ENCODE measurements at regions not wholly inside any gene's neighbourhood (a gene's known extent, or its start where the extent isn't known, plus 50 kb on each side); places are given as distances from the start of the nearest gene placed in this dataset.
A peak's percentile ranks its signal among the peaks of the same experiment; 100 is the strongest.

DNA sequence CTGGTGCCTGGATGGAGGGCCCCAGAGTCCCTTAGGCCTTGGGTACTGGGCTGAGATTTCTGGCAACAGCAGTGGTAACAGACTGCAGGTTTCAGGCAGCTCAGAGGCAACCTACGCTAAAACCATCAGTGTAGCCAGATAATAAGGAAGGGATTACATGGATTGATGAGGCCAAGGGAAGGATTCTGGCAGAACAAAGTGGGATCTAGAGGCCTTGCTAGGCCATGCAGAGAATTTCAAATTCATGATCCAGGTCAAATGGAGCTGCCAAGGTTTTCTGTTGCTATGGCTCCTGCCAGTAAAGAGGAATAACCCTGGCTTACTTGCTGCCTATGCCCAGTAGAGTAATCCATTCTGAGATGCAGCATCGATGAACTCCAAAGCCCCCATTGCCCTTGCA lies 445.7 kb downstream of the ADRA2A start:
- no peak for DNase-seq

DNA sequence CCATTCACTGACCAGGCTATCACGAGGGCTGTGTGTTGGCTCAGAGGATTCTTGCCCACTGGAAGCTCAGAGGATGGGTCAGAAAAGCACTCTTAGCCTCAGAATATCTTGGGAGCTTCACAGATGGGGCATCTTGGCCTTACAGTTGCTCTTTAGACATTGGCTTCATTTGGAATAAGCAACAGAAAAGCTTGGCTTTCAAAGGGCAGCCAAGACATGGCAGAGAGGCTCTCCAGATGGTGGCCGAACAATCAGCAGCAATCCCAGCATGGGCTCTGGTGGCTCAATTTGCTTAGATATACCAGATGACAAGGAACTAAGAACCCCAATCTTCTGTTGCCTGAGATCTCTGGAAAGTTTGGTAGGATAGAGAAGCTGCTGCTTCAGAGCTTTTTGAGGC lies 446.2 kb downstream of the ADRA2A start:
- DNase-seq, result no peak

DNA sequence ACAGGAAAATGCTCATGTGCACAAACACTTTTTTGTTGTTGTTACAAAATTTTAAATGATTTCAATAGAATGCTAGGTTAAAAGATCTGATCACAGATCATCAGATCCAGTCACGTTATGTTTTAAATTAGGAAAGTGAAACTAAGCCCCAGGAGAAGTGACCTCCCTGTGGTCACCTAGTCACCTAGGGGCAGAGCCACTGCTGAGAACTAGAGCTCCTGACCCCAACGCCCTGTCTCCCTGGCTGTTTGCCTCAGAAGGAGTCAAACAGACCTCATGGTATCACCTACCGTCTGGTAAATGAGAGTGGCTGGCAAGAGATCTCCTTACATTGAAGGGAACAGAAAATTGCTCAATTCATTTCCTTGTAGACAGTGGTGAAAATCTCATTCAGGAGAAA lies 447.3 kb downstream of the ADRA2A start:
- DNase-seq, result no peak

DNA sequence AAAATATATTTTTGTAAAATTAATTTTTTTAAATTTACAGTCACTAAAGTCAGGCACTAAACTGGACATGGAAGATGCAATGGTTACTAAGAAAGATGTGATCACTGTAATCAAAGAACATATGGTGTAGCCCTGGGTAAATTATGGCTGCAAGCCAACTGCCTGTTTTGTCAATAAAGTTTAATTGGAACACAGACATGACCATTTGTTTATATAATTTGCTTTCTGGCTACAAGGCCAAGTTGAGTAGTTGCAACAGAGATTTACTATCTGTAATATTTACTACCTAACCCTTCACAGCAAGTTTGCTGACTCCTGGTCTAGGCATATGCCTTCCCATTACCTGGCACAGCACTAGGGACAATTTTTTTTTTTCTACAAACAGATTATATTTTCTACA lies 448.9 kb downstream of the ADRA2A start:
- no peak for DNase-seq

DNA sequence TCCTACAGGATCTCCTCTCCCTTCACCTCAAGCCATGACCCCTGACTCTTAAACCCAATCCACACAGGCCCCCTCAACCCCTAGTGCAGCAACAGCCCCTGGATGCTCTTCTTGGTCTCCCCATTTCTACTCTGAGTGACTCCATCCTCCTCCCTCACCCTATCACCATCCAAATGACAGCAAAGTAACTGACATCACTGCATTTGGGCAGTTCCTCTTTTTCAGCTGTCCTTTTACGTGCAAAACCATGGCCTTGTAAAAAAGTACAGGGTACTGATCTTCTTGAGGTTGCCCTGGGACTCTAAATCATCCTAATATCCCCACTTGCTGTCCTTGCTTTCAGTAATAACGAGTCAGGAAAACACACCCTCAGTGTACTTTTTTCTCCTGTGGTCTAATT lies 454.9 kb downstream of the ADRA2A start:
- DNase-seq, result no peak

DNA sequence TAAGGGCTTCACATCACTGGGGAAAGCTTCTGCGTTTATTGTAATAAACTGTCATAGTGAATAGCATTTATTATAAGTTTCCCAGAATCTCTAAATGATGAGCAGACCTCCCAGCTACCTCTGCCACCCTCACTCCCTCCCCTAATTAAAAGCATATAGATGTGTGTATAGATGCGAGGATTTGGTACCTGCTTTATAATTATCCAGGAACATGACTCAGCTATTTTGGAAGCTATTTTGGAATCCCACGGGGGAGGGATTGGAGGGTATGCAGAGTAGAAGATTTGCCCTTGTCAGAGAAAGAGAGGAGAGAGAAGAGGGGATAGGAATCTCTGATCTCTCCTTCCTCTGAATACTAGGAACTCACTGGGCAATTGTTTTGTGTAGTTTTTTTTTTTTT lies 455.3 kb downstream of the ADRA2A start:
- DNase-seq, result no peak

DNA sequence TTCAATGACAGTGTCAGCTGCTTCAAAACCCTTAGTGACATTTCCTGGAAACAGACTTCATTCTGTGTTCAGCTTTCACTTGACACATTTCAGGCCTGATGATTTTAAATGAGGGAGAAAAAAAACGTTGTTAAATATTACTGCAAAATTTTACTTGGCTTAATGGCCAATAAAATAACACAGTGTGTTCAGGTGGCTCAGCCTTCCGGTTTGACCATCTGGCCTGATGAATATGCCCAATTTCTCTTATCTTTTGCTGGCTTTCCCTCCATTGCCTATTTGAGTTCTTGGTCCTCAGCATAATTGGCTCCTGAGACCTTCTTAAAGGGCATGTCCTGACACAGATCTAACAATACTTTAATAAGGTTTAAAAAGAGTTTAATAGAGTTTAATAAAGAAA lies 462.4 kb downstream of the ADRA2A start:
- DNase-seq, result no peak

DNA sequence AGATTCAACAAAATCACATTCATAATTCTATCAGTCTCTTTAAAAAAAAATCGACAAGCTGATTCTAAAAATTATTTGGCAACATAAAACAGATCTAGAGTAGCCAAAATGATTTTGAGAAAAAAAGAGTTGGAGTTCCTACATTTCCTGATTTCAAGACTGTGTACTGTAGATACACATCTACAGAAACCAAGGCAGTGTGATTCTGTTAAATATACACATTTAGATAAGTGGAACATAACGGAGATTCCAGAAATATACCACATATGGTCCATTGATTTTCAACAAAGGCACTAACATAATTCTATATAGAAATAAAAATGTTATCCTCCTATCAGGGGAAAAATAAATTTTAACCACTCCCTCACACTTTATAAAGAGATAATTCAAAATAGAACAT lies 467.0 kb downstream of the ADRA2A start:
- DNase-seq, result no peak

DNA sequence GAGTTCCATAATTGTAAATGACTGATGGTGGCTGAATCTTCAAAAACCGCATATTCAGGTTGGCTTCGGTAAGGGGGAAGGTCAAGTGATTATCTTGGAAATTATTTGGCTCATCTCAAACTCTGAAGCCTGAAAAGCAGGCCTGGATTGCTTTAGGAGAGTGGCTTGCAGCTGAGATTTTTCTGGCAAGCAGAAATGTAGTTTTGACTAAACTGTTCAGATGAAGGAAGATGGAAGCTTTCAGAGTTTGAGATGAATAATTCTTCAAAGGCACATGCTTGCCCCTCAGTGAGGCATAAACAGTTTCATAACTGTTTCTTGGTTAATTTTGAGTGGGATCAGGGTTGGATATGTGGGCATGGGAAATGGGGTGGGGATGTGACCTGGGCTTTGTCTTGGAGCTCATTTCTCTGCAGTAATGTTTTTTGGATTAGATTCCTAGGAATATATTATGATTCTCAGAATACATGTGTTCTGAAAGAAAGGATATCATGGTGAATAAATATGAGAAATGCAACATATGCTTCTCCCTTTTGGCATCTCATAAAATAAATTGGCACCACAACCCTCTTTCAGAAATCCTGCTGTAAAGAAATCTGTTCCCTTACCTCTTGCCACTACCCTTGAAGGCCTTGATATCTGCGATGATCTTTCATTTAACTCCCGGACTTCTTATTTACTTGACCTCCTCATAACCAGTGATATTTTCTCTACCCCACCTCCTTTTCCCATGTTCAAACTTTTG lies 469.2 kb downstream of the ADRA2A start:
- no peak for DNase-seq

DNA sequence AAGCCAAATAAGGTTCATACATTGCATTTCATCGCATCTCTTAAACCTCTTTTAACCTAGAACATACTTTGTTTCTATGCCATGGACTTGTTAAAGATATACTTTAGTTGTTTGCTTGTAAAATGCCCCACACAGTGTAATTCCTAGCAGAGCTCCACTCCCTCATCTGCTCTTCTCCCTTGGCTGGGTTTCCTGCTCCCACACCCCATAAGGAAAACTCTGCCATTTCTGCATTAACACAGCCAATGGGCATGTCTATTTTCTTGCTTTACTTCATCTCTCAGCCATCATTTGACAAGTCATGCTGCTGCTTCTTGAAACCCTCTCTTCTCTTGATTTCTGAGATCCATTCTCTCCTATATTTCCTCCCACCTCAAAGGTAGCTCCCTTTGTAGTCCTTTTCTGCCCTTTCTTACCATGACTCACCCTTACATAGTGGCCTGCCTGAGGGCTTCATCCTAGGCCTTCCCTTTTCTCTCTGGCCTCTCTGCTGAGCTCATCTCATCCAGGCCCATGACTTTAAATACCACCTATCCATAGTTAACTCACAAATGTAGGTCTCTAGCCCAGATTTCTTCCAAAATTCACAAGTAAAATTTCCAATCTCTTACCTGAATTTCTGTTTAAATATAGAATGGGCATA lies 471.4 kb downstream of the ADRA2A start:
- no peak for DNase-seq

DNA sequence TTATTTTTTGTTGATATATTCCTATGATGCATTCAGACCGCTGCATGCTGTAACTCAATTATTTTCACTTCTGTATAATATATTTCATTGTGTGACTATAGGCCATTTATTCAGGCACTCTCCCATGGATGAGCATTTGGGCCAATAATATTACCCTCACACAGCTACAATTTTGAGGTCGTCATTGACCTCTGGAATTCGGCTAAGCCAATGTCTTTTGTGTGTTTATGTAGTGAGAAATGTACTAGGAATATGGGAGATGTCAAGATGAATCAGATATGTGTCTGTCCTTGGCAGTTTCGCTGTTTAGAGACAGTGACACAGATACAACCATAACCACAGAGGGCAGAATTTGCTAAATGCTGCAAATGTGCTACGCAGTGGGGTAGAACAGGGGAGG lies 474.2 kb downstream of the ADRA2A start:
- no peak for DNase-seq

DNA sequence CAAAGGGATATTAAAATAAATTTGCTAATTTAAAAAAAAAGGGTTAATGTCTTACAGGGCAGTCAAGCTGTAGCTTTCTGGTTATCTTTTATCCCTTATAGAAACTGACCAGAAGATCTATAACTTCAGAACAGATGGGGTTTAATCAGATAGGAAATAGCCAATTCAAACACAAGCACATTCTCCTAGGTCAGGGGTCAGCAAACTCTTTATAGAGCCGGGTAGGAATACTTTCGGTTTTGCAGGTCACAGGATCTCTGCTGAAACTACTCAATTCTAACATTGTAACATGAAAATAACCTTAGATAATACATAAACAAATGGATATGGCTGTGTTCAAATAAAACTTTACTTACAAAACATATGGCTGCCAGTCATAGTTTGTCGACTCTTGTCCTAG lies 479.8 kb downstream of the ADRA2A start:
- DNase-seq, result no peak

DNA sequence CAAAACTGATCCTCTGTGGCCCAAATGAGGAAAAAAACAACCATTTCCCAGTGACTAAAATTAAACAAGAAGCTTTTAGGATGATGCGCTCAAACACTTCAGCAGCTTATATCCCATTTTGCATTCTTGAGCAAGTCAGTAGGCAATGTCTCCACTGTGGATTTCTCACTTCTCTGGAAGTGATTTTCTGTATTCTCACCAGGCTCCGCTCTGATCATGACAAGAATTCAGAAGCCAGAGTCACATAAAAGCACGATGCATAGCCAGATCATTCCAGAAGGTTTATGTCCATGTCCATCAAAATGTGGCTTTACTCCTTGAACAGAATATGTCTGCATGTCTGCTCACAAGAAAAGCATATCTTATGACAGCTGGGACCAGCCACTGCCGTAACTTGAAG lies 481.4 kb downstream of the ADRA2A start:
- DNase-seq, result no peak

DNA sequence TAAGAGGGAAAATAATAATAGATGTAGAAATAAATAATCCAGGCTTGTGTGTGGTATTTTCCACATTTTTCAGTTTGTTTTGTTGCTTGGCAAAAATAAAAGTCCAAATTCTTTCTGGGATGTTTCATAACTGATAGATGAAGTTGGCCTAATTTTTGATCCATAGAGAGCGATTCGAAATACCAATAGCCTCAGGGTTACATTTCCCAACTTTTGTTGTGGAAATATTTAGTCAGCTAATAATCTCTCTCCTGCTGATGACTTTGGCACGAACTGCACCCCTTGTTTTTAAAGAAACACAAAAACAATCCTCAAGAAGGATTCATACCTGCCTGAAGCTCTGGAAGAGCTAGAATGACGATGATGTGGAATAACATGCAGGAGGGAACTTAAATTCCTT lies 483.2 kb downstream of the ADRA2A start:
- DNase-seq, result no peak

DNA sequence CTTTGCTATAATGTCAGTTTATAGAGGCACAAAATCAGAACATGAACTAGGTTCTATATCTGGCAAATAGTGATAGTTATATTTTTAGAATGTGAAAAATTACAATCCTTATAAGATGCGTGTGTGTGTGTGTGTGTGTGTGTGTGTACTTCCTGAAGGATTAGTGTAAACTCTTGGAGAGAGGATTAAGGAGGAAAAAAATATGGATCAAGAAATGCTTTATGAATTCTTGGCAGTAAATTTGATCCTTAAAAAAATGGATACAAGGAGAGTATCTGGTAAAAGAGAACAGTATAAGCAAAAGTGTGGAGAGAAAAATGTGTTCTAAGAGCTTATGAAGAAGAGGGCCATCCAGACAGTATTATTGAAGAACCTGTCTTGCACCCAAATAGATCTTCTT lies 484.3 kb downstream of the ADRA2A start:
- DNase-seq, result no peak

DNA sequence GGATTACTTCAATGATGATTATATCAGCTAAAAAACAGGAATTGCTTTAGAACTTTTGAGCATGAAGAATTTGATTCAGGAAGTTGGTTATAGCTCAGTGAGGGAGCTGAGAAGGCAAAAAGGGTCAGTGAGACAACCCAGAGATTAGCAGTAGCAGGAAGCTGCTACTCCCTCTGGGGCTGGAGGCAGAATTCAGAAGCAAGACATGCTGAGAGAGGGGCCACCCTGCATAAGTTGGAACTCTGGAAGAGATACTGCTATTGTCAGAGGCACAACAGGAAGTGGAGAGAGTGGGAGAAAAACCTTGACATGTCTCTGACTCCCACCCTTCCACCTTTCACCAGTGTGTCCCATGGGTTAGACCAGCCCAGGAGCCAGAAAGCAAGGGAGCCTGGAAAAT lies 488.7 kb downstream of the ADRA2A start:
- DNase-seq, result no peak

DNA sequence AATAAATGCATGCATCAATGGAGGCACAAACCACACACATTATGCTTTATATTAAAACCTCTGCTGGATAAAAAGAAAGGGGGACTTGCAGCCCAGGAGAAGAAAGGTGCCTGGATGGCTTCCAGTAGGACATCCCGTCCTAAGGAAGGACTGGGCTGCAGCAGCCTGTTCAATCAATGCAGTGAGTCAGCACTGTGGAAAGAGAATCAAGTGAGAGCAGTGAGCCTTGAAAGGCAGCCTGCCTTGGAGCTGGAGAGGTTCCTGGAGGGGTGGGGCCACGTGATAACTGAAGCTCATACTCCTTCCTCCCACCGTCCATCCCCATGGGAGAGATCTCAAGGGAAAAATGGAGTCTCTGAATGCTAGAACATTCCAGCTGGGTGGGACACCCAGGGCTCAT lies 501.2 kb downstream of the ADRA2A start:
- no peak for DNase-seq

DNA sequence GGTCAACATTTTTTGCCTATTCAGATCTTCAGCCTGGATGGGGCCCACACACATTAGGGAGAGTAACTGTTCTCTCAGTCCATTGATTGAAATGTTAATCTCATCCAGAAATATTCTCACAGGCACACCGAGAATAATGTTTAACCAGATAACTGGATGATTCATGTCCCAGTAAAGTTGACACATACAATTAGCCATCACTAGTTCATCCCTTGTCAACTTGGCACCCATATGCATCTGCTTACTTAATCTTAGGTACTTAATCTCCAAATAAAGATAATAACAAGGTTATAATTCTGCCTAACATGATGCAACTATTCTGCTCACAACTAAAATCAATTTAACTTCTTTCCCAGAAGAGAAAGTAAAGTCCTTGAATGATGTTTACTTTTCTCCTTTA lies 502.6 kb downstream of the ADRA2A start:
- DNase-seq, result no peak

DNA sequence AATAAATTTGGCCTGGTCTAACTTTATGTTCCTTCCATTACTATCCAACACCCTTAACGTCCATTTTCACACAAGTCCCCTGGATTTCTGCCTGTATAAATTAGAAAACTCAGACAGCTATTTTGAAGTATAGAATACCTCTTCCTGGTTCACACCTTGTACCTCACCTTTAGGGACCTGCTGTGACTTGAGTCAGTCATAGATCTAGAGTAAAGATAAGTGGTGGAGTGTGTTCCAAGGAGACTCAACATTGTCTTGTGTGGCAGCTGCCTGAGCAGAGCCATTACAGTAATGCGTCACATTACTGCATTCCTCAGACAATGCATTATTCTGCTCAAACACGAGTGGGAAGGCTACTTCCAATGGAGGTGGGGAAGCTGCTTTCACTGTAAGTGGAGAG lies 513.9 kb downstream of the ADRA2A start:
- no peak for DNase-seq

DNA sequence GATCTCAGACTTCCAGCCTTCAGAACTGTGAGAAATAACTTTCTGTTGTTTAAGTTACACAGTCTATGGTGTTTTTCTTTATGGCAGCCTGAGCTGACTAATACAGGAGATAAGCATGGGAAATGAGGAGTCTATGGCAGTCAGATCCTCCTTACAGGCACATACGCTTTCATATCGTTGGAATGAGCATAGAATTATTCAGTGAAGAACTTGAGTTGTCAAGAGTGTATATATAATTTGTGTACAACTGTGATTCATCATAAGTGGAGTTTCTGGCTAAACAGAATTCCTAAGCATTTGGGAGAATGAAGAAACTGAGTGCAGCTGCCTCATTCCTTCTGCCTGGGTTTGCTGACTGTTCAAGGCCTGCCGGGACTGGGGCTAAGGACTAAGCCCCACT lies 516.7 kb downstream of the ADRA2A start:
- DNase-seq, result no peak

DNA sequence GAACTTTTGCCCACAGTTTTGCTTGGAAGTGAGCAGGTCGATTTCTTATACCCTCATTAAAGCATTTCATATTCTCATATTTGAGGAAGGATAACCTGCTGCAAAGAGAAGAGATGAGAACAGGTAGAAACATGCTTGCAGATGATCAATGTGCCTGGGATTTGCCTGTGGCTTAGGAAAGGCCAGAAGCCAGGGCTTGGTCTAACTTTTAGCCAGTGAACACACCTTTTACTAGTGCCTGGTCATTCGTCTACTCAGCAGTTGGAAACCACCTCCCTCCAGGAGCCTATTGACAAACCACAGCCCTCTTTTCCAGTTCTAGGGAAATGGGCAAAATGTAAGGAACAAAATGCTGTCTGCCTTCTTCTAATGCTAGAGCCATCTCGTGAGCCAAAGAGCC lies 518.3 kb downstream of the ADRA2A start:
- DNase-seq, result no peak

DNA sequence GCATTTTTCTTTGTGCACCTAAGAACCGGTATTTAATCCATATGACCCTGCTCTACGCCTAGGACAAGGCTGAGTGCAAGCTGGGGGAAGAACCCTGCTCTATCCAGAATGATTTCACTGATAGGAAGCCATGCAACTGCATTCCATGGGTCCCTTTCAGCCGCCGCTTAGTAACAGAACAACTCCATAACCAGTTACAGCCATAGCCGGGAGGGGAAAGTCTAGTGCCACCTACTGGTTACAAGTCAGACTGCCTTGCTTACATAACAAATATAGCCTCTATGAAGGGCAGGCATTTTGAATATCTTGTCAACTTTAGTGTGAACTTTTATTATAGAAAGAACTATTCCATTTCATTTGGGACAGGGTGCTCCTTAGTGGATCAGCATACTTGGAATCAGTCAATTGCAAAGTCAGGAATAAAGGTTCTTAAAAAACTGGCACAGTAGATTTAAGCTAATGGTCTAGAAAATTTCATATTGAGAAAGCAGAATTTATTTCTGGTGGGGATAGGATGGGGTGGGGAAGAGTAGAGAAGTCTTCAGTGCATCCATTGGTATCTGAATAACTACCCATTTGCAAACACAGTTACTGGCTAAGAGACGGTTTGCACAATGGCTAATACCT lies 521.7 kb downstream of the ADRA2A start:
- DNase-seq, result peak; percentile 14

DNA sequence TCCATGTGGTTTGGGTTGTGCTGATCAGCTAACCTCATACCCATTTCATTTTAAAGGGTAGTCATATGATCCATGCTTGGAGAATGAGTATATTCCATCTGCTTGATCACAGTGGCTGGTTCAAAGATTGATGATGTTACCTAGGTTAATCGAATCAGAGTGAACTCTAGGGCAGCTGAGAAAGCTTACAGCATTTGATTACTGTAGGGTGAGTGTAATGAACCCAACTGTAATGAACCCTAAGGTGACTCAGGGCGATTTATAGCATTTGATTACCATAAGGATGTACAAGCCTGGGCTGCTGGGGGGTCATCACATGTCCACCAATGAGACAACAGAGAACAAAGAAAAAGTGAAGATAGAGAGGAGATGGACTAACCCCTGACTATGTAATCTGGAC lies 523.1 kb downstream of the ADRA2A start:
- no peak for DNase-seq

DNA sequence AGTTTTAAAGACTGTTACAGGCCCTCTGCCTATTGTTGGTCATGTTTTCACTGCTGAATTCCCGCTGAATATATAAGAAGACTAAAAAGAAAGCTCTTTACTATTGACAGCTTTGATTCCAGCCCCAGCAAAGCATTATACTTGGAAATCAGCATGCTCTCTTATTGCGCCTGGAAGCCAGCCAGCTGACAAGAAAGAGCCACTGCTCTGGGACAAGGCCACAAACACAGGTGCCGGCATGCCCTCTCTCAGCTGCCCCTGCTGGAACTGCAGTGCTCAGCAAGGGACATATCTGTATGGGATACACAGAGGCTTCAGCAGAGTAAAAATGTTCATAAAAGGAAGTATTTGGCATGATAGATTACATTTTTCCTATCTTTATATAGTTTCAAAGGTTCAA lies 523.9 kb downstream of the ADRA2A start:
- peak; percentile 65 for DNase-seq

DNA sequence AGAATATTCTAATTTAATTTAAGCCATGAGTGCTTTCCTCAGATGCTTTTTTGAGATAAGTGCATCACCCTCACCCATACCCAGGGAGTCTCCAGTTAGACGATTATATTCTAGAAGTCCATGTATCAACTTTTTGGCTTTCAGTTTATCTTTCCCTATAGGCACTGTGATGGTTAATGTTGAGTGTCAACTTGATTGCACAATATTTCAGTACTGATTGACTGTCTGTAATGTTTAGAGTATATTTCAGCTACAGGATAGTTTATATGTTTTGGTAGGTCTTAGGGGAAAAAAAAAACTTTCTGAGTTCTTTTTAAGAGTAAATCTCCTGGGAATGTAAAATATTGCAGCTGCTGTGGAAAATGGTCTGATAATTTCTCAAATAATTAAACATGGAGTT lies 535.4 kb downstream of the ADRA2A start:
- no peak for DNase-seq

Measured in NCI-H345 (cell line).